HG03354 (cell line): ENCODE measurements at regions not wholly inside any gene's neighbourhood (a gene's known extent, or its start where the extent isn't known, plus 50 kb on each side); places are given as distances from the start of the nearest gene placed in this dataset.

Experiments
- ATAC-seq: cut with Tn5 transposase; IDR thresholded peaks from one replicate; pipeline ENCODE4 v1.9.1; 2021; ENCODE audit warnings: mild to moderate bottlenecking; ENCODE audit not compliant: unreplicated experiment, poor library complexity, severe bottlenecking

- ATAC-seq, result no peak
These were observed 209.8 kb upstream of the SH3BP4 start for GRCh38 chr2:234741976-234742375.

DNA sequence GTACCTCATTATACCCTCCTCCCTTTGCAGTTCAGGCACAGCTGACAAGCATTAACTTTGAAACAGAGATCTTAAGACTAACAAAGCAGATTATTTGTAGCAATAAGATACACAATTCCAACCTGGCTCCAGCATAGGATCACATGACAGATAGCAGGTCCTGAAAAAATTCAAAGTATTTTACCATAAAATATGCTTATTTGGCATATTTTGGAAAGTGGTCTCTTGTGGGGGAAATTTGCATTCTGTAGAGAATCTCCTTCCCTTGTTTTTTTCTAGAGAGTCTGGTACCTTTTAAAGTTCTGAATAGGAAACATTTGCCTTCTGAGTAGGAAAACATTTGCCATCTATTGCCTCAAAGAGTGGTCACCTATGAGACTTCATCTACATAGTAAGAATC, 212.8 kb upstream of the SH3BP4 start:
- no peak for ATAC-seq

DNA sequence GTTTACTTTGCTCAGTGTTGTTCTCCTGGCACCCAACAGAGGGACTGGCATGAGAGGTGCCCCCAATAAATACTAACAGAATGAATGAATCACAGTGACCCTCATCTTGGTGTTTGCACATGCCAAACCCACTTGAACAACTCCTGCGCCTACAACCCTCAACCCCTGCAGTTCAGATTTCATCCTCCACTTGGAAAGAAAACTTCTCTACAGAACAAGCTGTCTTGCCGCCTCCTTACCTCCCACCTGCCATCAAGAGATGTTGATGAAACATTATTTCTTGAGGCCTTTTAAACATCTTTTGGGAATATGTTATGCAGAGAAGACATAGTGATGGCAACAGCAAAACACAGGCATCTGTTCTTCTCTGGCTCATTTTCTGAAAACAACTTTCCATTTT, 216.0 kb upstream of the SH3BP4 start:
- no peak for ATAC-seq

GRCh38 chr2:234733795-234734600, 217.8 kb upstream of the SH3BP4 start:
- no peak for ATAC-seq

- ATAC-seq, result no peak
These were observed 218.7 kb upstream of the SH3BP4 start for GRCh38 chr2:234733093-234733489.

- ATAC-seq, result no peak
These were observed 219.3 kb upstream of the SH3BP4 start for GRCh38 chr2:234732404-234733092.

DNA sequence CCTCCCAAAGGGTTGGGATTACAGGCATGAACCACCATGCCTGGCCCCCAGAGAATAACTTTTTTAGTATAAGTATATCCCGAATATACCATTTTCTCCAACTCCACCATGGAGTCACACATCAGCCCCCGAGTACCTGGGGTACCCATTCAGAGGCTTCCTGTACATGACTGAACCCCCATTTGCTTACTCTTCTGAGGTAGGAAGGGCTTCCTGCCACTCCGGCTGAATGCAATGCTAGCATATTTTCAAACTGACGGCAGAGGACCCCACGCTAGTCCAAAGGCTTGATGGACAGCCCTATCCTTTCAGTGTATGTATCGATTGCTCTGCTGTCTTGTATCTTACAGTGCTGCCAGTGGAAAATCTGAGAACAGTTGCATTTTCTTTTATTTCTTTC, 220.6 kb upstream of the SH3BP4 start:
- no peak for ATAC-seq

DNA sequence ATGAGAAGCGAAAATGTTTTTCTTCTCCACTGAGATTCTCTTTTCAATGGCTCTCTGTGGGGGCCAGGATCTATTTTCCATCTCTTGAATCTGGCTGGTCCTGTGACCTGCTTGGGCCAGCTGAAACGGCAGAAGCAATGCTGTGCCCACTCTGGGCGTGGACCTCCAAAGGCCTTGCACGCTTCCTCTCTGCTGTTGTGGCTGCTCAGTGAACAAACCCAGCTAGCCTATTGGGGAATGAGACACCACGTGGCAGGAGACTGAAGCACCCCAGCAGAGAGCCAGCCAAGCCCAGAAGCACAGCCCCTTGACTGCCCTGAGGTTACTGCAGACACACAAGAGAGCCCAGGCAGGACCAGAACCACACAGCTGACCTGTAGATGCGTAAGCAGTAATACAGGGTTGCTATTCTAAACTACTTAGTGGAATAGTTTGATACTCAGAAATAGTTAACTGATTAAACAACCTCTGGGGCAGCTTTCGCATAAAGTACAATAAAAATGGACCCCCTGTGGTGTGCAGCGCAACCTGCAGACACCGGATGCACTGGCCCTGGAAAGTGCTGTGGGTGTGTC, 221.7 kb upstream of the SH3BP4 start:
- ATAC-seq, result no peak

DNA sequence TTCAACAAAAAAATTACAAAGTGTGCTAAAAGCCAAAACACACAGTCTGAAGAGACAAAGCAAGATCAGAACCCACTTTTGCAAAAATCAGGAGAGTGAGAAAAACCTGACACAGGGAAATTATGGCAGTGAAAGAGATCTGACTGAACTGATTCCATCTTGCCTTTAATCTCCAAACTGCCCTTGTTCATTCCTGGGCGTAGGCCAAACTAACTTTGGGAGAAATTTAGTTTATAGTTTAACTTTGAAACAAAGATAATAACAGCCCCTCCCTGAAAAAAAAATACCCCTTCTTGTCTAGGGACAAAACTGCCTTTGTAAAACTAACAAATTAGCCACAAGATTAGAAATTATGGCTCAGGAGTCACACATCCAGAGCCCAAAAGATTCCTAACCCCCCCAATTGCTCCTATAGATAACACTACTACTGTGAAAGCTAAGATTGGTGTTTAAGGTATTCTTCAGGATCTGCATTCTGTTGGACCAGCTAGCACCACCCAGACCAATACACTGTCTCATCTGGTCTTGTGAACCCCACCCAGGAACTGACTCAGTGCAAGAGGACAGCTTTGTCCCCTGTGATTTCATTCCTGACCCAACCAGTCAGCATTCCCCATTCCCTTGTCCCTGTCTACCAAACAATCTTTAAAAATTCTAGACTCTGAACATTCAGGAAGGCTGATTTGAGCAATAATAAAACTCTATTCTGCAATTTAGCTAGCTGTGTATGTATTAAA, 226.1 kb upstream of the SH3BP4 start:
- ATAC-seq, result no peak

DNA sequence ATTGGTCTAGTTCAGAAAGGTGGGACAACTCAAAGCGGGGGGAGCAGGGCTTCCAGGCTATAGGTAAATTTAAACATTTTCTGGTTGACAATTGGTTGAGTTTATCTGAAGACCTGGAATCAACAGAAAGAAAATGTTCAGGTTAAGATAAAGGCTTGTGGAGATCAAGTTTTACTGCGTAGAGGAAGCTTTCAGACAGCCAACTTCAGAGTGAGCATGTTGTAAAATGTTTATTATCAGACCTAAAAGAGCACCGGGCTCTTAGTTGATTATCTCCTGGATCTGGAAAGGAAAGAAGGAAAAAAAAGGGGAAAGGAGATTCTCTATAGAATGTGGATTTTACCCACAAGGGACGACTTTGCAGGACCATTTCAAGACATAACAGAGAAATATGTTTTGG, 227.0 kb upstream of the SH3BP4 start:
- no peak for ATAC-seq

GRCh38 chr2:234723400-234723799, 226.5 kb upstream of the ARL4C start:
- ATAC-seq, result no peak

GRCh38 chr2:234722176-234722575, 225.3 kb upstream of the ARL4C start:
- no peak for ATAC-seq

DNA sequence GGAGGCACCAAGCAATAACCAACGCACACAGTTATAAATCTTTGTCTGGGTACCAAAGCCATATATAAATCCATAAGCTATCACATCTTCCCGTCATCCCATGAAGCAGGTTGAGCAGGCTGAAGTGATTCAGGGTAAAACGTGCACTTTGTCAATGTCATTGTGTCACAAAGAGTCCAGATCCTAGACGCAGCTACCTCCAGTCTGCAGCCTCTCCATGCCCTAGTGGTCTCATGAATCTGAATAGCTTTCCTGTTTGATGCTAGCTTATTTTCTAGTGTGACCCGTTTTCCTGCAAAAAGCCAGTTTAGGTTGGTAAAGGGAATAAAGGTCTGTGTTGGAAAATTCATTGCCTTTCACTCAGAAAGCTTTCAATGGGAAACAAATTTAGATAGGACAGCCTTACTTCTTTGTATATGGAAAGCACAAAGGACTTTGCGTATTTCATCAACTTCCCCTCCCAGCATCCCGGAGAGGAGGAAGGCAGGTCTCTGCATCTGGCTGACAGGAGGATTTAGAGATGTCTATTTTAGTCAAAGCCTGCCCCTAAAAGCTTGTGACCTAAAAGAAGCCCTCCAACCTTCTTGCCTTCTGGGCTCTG, 222.3 kb upstream of the ARL4C start:
- no peak for ATAC-seq

GRCh38 chr2:234716271-234716670, 219.4 kb upstream of the ARL4C start:
- no peak for ATAC-seq

DNA sequence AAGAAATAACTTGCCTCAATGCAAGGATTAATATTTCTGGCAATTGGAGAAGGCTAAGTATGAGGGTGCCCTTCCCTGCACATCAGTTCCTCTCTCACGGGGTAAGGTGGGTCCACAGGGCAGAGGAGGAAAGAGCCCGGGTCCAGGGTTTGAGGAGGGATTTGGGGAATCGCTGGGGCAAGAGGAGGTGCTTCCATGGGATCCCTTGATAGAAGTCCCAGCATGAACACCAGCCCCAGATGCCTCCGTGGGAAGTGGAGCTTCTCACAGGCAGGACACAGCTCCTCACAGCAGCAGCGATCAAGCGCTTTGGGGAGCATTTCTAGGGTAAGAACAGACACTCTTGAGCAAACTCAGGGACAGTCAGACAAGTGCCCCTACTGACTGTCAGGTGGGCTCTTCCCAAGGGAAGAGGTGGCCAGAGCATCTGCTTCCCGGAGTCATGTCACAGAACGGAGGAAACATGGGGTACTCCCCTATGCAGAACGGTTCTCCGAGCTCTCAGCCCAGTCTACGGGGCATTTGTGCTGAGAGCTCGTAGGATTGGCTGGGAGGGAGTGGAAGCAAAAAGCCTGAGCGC, 218.9 kb upstream of the ARL4C start:
- ATAC-seq, result no peak

GRCh38 chr2:234714711-234715110, 217.8 kb upstream of the ARL4C start:
- no peak for ATAC-seq

GRCh38 chr2:234712421-234712935, 215.6 kb upstream of the ARL4C start:
- ATAC-seq, result no peak

- ATAC-seq, result no peak
These were observed 214.4 kb upstream of the ARL4C start for GRCh38 chr2:234711308-234711707.

GRCh38 chr2:234710587-234710986, 213.7 kb upstream of the ARL4C start:
- no peak for ATAC-seq
